HCEC 1CT (cell line): ENCODE measurements at regions not wholly inside any gene's neighbourhood (a gene's known extent, or its start where the extent isn't known, plus 50 kb on each side); places are given as distances from the start of the nearest gene placed in this dataset.
"Not testable (repeated sequence)": the region's sequence is repeated elsewhere in the genome, so short reads cannot be mapped to it uniquely, and the experiment has no call there.

ENCODE experiments used
- DNase-seq: peaks from one replicate; pipeline ENCODE4 v3.0.0-alpha.2; 2017

- no peak for DNase-seq
These were observed 713.5 kb downstream of the FSCB start for GRCh38 chr14:43793579-43793978.

GRCh38 chr14:43792980-43793379 is 714.1 kb downstream of the FSCB start:
- no peak for DNase-seq

- DNase-seq = no peak
These were observed 716.4 kb downstream of the FSCB start for GRCh38 chr14:43790681-43791080.

GRCh38 chr14:43789458-43789857 is 717.6 kb downstream of the FSCB start:
- DNase-seq = no peak

- no peak for DNase-seq
These were observed 720.9 kb downstream of the FSCB start for GRCh38 chr14:43786066-43786762.

- not testable (repeated sequence) for DNase-seq
These were observed 722.7 kb downstream of the FSCB start for GRCh38 chr14:43784432-43784831.

GRCh38 chr14:43778937-43779639 is 728.0 kb downstream of the FSCB start:
- no peak for DNase-seq

- no peak for DNase-seq
These were observed 728.5 kb downstream of the FSCB start for GRCh38 chr14:43778570-43778936.

- no peak for DNase-seq
These were observed 741.6 kb downstream of the FSCB start for GRCh38 chr14:43765474-43765873.

GRCh38 chr14:43764433-43764832 is 742.6 kb downstream of the FSCB start:
- DNase-seq = no peak

GRCh38 chr14:43755707-43756106 is 751.4 kb downstream of the FSCB start:
- no peak for DNase-seq

GRCh38 chr14:43754838-43755237 is 752.2 kb downstream of the FSCB start:
- no peak for DNase-seq

- DNase-seq = no peak
These were observed 761.3 kb downstream of the FSCB start for GRCh38 chr14:43745746-43746145.

- no peak for DNase-seq
These were observed 771.2 kb downstream of the FSCB start for GRCh38 chr14:43735932-43736331.

GRCh38 chr14:43729143-43729542 is 777.9 kb downstream of the FSCB start:
- DNase-seq = no peak

GRCh38 chr14:43706900-43707299 is 800.2 kb downstream of the FSCB start:
- peak; percentile 1 for DNase-seq

- DNase-seq = not testable (repeated sequence)
These were observed 808.4 kb downstream of the FSCB start for GRCh38 chr14:43698561-43699284.

- DNase-seq = no peak
These were observed 810.1 kb downstream of the FSCB start for GRCh38 chr14:43697003-43697402.

- DNase-seq = no peak
These were observed 814.4 kb downstream of the FSCB start for GRCh38 chr14:43692706-43693105.

GRCh38 chr14:43687921-43688320 is 819.2 kb downstream of the FSCB start:
- DNase-seq = peak; percentile 7

GRCh38 chr14:43677581-43677980 is 829.5 kb downstream of the FSCB start:
- no peak for DNase-seq

- DNase-seq = no peak
These were observed 832.8 kb downstream of the FSCB start for GRCh38 chr14:43674273-43674672.

- no peak for DNase-seq
These were observed 835.2 kb downstream of the FSCB start for GRCh38 chr14:43671716-43672485.
